Activated gamma-delta T cell (primary cell): ENCODE measurements at regions not wholly inside any gene's neighbourhood (a gene's known extent, or its start where the extent isn't known, plus 50 kb on each side); places are given as distances from the start of the nearest gene placed in this dataset.

Experiments used
- DNase-seq: peaks from one replicate; lab custom pipeline; 2025; lab: John Stamatoyannopoulos, UW

DNA sequence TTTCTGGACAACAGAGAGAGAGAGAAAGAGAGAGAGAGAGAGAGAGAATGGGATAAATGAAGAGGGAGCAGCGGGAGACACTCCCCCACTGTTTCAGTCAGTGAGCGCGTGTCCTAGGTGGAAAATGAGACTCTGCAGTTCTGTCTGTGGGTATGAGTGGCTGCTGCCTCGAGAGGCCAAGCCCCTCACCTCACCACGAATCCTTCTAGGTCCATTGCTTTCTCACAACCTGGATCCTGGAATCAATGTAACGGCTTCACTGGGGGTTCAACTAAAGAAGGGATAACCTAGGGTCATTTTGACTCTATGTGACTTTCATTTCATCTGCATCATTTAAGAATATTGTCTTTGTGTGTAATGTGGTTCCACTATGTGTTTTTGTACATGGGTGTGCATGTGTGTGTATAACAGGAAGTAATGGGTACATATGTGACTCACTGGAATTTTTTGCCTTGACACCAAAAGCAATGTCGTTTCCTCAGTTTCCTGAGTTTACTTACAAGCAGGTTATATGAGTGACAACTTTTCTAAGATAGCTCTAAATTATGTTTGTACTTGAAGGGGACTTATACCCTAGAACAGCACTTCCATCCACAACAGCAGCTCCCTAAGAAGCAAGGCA is 221.4 kb upstream of the TRIB2 start:
- no peak for DNase-seq

GRCh38 chr2:12498286-12498685 is 218.4 kb upstream of the TRIB2 start:
- DNase-seq, result no peak

DNA sequence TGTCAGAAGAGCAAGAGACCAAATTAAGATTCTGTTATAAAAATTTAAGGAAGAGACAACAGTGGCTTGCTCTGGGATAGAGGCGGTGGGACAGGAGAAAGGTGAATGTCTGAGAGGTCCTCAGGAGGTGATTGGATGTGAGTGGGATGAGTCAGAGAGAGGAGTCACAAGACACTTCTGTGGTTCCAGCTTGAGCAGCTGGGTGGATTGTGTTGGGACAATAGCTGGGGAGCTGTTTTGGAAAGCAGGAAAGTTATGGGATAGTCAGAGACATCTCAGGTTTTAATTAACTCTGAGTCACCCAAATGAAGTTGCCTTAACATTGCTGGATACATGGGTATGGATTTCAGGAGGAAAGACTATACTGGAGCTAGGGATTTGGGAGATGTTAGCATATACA is 218.0 kb upstream of the TRIB2 start:
- no peak for DNase-seq

- DNase-seq, result no peak
Measured at GRCh38 chr2:12500899-12501298, 215.8 kb upstream of the TRIB2 start.

DNA sequence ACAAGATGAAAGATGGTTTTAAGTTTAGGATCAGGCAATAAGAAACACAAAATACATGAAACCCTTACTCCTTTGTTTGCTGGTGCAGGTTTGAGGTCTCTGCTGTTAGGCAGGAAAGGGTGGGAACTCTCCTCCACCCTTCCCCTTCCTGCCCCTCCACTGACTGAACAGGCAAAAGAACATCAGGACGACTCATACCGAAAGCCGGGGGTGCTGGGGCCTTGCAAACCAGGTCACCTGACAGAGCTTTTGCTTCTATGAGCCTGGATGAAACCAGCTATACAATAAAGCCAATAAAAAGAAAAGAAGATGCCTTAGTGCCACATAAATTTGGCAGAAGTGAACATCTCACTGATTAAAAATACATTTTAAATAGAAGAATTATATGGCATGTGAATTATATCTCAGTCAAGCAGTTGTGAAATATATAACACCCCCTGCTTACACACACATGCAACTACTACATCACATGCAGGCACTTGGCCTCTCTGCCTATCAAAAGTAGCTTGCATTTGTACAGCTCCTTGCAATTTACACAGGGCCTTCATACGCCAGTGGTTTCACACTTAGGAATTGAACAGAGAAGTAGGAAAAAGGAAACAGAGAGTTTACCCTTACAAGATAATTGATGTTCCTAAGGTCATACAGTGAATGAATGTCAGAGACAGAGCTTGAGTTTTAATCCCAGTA is 215.1 kb upstream of the TRIB2 start:
- DNase-seq, result no peak

DNA sequence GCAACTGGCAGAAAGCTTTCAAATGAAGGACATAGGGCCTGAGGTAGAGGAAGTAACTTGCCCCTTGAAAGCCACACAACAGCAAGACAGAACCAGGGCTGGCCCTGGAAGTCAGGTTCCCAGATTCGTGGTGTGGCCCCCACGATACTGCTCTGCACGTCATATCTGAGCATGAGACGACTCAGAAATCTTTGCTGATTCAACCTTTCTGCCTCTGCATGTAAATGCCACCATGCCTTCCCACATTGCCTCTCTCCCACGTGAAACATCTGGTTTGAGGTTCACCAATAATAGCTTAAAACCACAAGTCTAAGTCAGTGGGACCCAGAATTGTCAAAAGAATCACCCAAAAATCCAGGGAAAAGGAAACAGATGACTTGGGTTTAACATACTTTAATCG is 214.0 kb upstream of the TRIB2 start:
- no peak for DNase-seq

GRCh38 chr2:12504443-12504842 is 212.3 kb upstream of the TRIB2 start:
- no peak for DNase-seq

DNA sequence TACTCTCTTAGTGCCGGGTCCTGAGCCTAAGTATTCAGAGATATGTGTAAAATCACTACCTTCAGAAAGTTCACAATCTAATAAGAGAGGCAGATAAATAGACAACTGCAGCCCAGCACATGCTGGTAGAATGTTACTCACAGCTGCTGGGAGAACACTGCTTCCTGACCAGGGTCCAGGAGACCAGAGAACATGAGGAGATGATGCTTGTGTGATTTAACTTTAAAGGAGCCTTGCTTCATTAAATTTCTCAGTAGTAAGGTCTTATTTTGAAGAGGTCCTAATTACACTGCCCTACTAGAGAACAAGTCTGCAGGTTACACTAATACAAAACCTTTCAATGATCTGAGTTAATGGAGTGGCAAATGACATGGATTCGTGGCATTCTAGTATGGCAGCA is 209.9 kb upstream of the TRIB2 start:
- DNase-seq, result no peak

DNA sequence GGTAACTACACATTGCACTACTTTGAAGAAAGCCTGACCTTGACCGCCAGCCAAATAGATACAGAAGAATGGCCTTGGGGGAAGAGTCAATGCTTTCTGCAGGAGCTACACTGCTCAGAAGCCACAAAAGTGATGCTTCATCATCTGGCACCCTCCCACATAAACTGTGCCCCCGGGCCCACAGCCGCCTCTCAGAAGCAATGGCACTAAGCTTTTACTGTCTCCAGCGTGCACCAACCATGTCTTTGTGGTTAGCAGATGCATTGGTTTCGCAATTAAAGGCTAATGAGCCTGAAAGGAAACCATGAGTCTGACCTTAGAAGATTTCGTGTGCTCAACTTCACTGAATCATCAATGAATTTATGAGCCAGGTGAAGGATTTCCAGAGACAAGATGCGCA is 209.4 kb upstream of the TRIB2 start:
- DNase-seq, result no peak

DNA sequence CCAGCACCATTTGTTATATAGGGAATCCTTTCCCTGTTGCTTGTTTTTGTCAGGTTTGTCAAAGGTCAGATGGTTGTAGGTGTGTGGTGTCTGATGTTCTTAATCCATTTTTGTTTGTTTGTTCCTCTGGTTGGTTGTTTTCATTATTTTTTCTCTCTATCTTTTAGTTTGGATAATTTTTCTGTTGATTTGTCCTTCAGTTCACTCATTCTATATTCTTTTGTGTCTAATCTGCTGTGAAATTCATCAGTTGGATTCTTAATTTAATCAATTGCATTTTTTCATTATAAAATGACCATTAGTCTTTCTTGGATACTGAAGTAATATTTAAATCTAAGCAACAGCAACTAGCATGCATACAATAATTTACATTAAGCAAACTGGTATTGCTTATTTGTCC is 206.7 kb upstream of the TRIB2 start:
- no peak for DNase-seq

- no peak for DNase-seq
Measured at GRCh38 chr2:12513339-12513738, 203.4 kb upstream of the TRIB2 start.

- no peak for DNase-seq
Measured at GRCh38 chr2:12514168-12514567, 202.6 kb upstream of the TRIB2 start.

DNA sequence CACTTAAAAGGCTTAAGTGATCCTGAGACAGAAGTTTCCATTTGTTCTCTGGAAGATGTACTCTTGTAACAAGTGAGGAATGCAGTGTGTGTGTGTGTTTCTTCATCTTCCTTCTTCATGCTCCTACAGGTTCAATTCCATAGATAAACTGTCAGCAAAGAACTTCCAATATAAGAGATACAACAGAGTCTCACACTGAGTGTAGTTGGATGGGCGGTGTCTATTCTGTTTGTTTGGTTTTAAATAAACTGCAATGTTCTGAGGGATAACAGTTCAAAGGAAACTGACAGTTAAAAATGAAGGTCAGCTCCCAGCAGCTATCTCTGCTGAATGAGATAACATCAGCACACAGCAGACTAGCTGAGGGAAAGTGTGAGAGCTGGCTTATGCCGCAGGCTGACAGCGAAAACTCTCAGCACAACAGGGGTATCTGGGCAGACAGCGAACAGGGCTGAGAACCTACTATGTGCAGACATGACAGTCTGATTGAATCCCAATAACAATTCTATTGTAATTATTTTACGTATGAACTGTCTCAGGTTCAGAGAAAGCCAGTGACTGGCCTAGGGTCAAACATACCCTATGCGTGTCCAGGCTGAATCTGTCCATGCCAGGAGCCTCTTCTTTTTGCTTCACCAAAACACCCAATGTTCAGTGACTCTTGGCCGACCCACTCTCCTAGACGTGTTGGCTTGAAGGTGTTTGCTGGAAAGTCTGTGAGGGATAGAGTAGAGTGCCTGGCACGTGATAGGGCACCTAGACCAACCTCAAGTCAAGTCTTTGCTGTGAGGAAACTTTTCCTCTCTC is 201.9 kb upstream of the TRIB2 start:
- DNase-seq, result no peak

DNA sequence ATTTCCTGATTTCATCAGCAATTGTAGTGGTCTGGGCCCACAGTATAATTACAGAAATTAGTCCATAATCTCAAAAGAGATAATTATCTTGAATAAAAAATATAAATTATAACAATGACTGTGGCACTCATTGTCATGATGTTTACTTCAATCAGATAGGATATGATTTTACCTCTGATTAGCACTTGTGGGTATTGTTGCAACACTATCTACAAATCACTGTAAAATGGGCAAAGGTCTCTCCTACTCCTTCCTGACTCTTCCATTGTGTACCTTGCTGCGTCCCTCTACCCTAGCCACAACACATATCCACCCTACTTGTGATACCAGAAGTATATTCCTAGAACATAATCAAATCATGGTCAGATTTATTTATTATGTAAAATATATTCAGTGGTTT is 200.9 kb upstream of the TRIB2 start:
- DNase-seq, result no peak

DNA sequence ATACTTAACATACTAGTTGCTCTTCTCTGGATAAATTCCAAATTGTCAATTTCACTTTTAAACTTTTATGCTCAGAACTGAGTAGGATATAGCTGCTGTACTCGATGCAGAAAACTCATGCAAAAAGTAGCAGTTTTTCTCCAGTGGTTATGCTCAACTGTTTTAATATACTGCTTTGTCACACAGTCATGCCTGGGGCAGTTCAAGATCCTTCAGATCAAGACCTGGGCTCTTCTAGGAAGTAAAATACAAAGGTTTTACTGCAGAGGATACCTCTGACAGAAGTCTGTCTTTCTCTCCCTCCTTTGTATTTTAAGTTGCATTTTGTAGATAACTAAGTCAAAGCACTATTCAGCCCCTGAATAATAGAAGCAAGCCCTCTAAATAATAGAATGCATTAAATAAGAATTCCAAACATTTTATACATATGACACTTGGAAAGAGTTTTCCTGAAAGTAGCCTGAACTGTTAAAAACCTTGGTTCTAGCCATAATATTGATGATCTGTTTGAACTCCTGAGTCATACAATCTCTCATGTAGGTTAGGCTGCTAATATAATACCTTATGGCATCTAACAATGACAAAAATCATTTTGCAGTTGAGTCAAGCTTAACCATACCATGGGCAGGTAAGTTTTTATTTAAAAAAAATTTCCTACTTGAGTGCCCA is 183.3 kb upstream of the TRIB2 start:
- DNase-seq, result no peak

GRCh38 chr2:12534646-12535263 is 182.0 kb upstream of the TRIB2 start:
- no peak for DNase-seq

GRCh38 chr2:12536976-12537375 is 179.8 kb upstream of the TRIB2 start:
- no peak for DNase-seq

- no peak for DNase-seq
Measured at GRCh38 chr2:12538138-12538694, 178.5 kb upstream of the TRIB2 start.

GRCh38 chr2:12539336-12539735 is 177.4 kb upstream of the TRIB2 start:
- no peak for DNase-seq

DNA sequence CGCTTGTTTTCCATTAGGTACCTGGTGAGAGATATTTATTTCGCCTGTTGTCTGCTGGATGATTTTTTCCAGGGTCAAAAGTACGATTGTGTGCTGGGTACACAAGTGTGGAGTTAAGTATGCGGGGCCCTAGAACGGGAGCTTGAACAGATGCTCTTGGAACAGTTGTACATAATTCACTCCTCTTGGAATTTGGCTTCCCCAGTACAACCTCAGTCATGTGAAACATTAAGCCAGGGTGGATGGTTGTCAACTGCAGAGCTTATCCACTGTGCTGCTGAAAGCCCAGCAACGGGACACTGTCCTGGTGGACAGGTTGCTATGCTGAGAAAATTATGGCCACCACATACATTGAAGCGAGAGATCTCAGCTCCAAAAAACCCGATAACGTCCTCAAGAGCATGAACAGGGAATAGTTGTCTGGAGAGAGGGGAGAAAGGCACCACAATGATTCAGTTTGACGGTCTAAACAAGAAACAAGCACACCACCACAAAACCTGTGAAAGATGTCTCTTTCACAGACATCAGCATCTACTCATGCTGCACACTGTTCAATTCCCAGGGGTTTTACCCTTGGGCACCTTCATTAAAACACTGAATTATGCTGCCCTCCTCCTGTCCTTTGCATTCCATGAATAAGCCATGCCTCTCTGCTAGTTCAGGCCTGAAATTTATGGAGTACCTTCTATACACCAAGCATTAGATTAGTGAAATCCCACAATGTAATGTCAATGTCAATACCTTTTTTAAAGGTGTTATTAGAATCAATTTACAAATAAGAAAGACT is 176.8 kb upstream of the TRIB2 start:
- DNase-seq, result no peak
